ENCODE measurements at regions not wholly inside any gene's neighbourhood (a gene's known extent, or its start where the extent isn't known, plus 50 kb on each side); places are given as distances from the start of the nearest gene placed in this dataset.
A peak's percentile ranks its signal among the peaks of the same experiment; 100 is the strongest.

- Histone ChIP-seq H3K4me1 (ENCODE audit: control insufficient read depth in 1 of 2, extremely low read depth in 1 of 2, insufficient read depth in 2 of 2, low read length in 2 of 2) (no peaks in the 10 kb centered on the region), H3K9me3 (no peaks in the 10 kb centered on the region), H3K36me3 (ENCODE audit: control insufficient read depth in 2 of 2, extremely low read depth in 1 of 2, insufficient read depth in 1 of 2, low read length in 1 of 2) (no peaks in the 10 kb centered on the region), H3K4me3 (ENCODE audit: control insufficient read depth in 1 of 2, extremely low read depth in 1 of 2, low read length in 1 of 2) (no peak overlapping the region), H3K27me3 (replicated peaks in 1 of 2; ENCODE audit: control insufficient read depth in 2 of 2, extremely low read depth in 1 of 2, insufficient read depth in 2 of 2, low read length in 1 of 2) (no peaks in the 10 kb centered on the region), H3K27ac (ENCODE audit: low read length) (no peak overlapping the region)
- DNase-seq (no peak), ATAC-seq (replicated peaks in 1 of 4) (no peak)
- H3K27ac Mint-ChIP-seq: no peak overlapping the region
- H3K27me3 Mint-ChIP-seq: peaks cover 22 to 34% of the 10 kb centered on the region in 2 donors
- H3K4me3 Mint-ChIP-seq: no peak overlapping the region
- H3K4me1 Mint-ChIP-seq: no peaks in the 10 kb centered on the region
- ChIA-PET POLR2A (no interaction called here), CTCF (no interaction called here)
- peaks cover 0 to 5% (median 5%) of the 10 kb centered on the region in 3 donors for H3K9me3 Mint-ChIP-seq
- no CpG with 5 or more reads among the region's 2 CpGs for WGBS (ENCODE audit: insufficient coverage)
- H3K36me3 Mint-ChIP-seq: no peaks in the 10 kb centered on the region
These were observed 452.0 kb downstream of the NPIPA7 start for GRCh38 chr16:16830973-16831372.

GRCh38 chr16:16833165-16833564, 454.2 kb downstream of the NPIPA7 start:
- no peak for ATAC-seq (replicated peaks in 1 of 4)

GRCh38 chr16:16850274-16850673, 471.3 kb downstream of the NPIPA7 start:
- ChIA-PET POLR2A (interaction anchor here in 1 of 2 donors (0.7 kb wide), 1 partner anchor 728 kb away, joined by 3 read pairs; no protein-coding TSS in a partner anchor), CTCF (no interaction called here)
- Histone ChIP-seq H3K4me3 (ENCODE audit: control insufficient read depth in 1 of 2, extremely low read depth in 1 of 2, low read length in 1 of 2) (no peak overlapping the region), H3K36me3 (ENCODE audit: control insufficient read depth in 2 of 2, extremely low read depth in 1 of 2, insufficient read depth in 1 of 2, low read length in 1 of 2) (no peaks in the 10 kb centered on the region), H3K27me3 (replicated peaks in 1 of 2; ENCODE audit: control insufficient read depth in 2 of 2, extremely low read depth in 1 of 2, insufficient read depth in 2 of 2, low read length in 1 of 2) (peaks cover 3 to 4% of the 10 kb centered on the region in 2 experiments), H3K9me3 (no peaks in the 10 kb centered on the region), H3K27ac (ENCODE audit: low read length) (no peak overlapping the region), H3K4me1 (ENCODE audit: control insufficient read depth in 1 of 2, extremely low read depth in 1 of 2, insufficient read depth in 2 of 2, low read length in 2 of 2) (no peaks in the 10 kb centered on the region)
- no peaks in the 10 kb centered on the region for H3K36me3 Mint-ChIP-seq
- no peak overlapping the region for H3K27ac Mint-ChIP-seq
- no peak for DNase-seq
- peaks cover 0 to 4% (median 0%) of the 10 kb centered on the region in 3 donors for H3K9me3 Mint-ChIP-seq
- WGBS (ENCODE audit: insufficient coverage): 70% methylated on average over 2 of the region's 5 CpGs
- H3K27me3 Mint-ChIP-seq: peaks cover 13 to 23% of the 10 kb centered on the region in 2 donors
- no peak for ATAC-seq (replicated peaks in 1 of 4)
- no peak overlapping the region for H3K4me3 Mint-ChIP-seq
- no peaks in the 10 kb centered on the region for H3K4me1 Mint-ChIP-seq

More at GRCh38 chr16:16833165-16833564, 454.2 kb downstream of the NPIPA7 start:
- H3K27ac Mint-ChIP-seq: no peak overlapping the region
- H3K36me3 Mint-ChIP-seq: no peaks in the 10 kb centered on the region
- Histone ChIP-seq H3K27ac (ENCODE audit: low read length) (no peak overlapping the region), H3K4me1 (ENCODE audit: control insufficient read depth in 1 of 2, extremely low read depth in 1 of 2, insufficient read depth in 2 of 2, low read length in 2 of 2) (no peaks in the 10 kb centered on the region), H3K9me3 (no peaks in the 10 kb centered on the region), H3K27me3 (replicated peaks in 1 of 2; ENCODE audit: control insufficient read depth in 2 of 2, extremely low read depth in 1 of 2, insufficient read depth in 2 of 2, low read length in 1 of 2) (no peaks in the 10 kb centered on the region), H3K36me3 (ENCODE audit: control insufficient read depth in 2 of 2, extremely low read depth in 1 of 2, insufficient read depth in 1 of 2, low read length in 1 of 2) (no peaks in the 10 kb centered on the region), H3K4me3 (ENCODE audit: control insufficient read depth in 1 of 2, extremely low read depth in 1 of 2, low read length in 1 of 2) (no peak overlapping the region)
- 67% methylated on average over 2 of the region's 3 CpGs for WGBS (ENCODE audit: insufficient coverage)
- no peak overlapping the region for H3K4me3 Mint-ChIP-seq
- peaks cover 18 to 30% of the 10 kb centered on the region in 2 donors for H3K27me3 Mint-ChIP-seq
- CTCF ChIA-PET: no interaction called here
- H3K9me3 Mint-ChIP-seq: peaks cover 0 to 5% (median 5%) of the 10 kb centered on the region in 3 donors
- no peaks in the 10 kb centered on the region for H3K4me1 Mint-ChIP-seq
- POLR2A ChIA-PET: no interaction called here
- no peak for DNase-seq

GRCh38 chr16:16857012-16857411, 478.1 kb downstream of the NPIPA7 start:
- no peaks in the 10 kb centered on the region for H3K36me3 Mint-ChIP-seq
- DNase-seq (no peak), ATAC-seq (replicated peaks in 1 of 4) (no peak)
- H3K27me3 Mint-ChIP-seq: peaks cover 14 to 18% of the 10 kb centered on the region in 2 donors
- H3K27me3 ChIP-seq (replicated peaks in 1 of 2; ENCODE audit: control insufficient read depth in 2 of 2, extremely low read depth in 1 of 2, insufficient read depth in 2 of 2, low read length in 1 of 2): peaks cover 3 to 9% of the 10 kb centered on the region in 2 experiments
- no peaks in the 10 kb centered on the region for H3K9me3 Mint-ChIP-seq
- H3K27ac ChIP-seq (ENCODE audit: low read length): no peak overlapping the region
- no CpG with 5 or more reads among the region's 1 CpG for WGBS (ENCODE audit: insufficient coverage)
- POLR2A ChIA-PET: no interaction called here
- no peak overlapping the region for H3K4me3 ChIP-seq (ENCODE audit: control insufficient read depth in 1 of 2, extremely low read depth in 1 of 2, low read length in 1 of 2)
- H3K9me3 ChIP-seq: no peaks in the 10 kb centered on the region
- no peaks in the 10 kb centered on the region for H3K36me3 ChIP-seq (ENCODE audit: control insufficient read depth in 2 of 2, extremely low read depth in 1 of 2, insufficient read depth in 1 of 2, low read length in 1 of 2)
- CTCF ChIA-PET: no interaction called here
- H3K27ac Mint-ChIP-seq: no peak overlapping the region
- H3K4me1 ChIP-seq (ENCODE audit: control insufficient read depth in 1 of 2, extremely low read depth in 1 of 2, insufficient read depth in 2 of 2, low read length in 2 of 2): no peaks in the 10 kb centered on the region
- H3K4me1 Mint-ChIP-seq: no peaks in the 10 kb centered on the region
- no peak overlapping the region for H3K4me3 Mint-ChIP-seq

GRCh38 chr16:16857603-16858283, 478.8 kb downstream of the NPIPA7 start:
- DNase-seq (no peak), ATAC-seq (replicated peaks in 1 of 4) (no peak)
- Mint-ChIP-seq H3K27me3 (peaks cover 13 to 18% of the 10 kb centered on the region in 2 donors), H3K4me1 (no peaks in the 10 kb centered on the region), H3K9me3 (no peaks in the 10 kb centered on the region), H3K27ac (no peak overlapping the region), H3K36me3 (no peaks in the 10 kb centered on the region), H3K4me3 (no peak overlapping the region)
- CTCF ChIA-PET: no interaction called here
- Histone ChIP-seq H3K4me1 (ENCODE audit: control insufficient read depth in 1 of 2, extremely low read depth in 1 of 2, insufficient read depth in 2 of 2, low read length in 2 of 2) (no peaks in the 10 kb centered on the region), H3K27me3 (replicated peaks in 1 of 2; ENCODE audit: control insufficient read depth in 2 of 2, extremely low read depth in 1 of 2, insufficient read depth in 2 of 2, low read length in 1 of 2) (peaks cover 3 to 9% of the 10 kb centered on the region in 2 experiments), H3K27ac (ENCODE audit: low read length) (no peak overlapping the region), H3K9me3 (no peaks in the 10 kb centered on the region), H3K36me3 (ENCODE audit: control insufficient read depth in 2 of 2, extremely low read depth in 1 of 2, insufficient read depth in 1 of 2, low read length in 1 of 2) (no peaks in the 10 kb centered on the region), H3K4me3 (ENCODE audit: control insufficient read depth in 1 of 2, extremely low read depth in 1 of 2, low read length in 1 of 2) (no peak overlapping the region)
- WGBS (ENCODE audit: insufficient coverage): 54% methylated on average over 2 of the region's 5 CpGs
- POLR2A ChIA-PET: no interaction called here

GRCh38 chr16:16861546-16861945, 482.6 kb downstream of the NPIPA7 start:
- DNase-seq (peak in 33 of 35 experiments; percentile 12 to 70 (median 42)), ATAC-seq (replicated peaks in 1 of 4) (peak in 1 of 4 experiments; percentile 30)
- ChIA-PET CTCF (interaction anchor here (1.0 to 2.2 kb wide), 2 partner anchors 717 to 718 kb away, joined by 5 to 6 read pairs; no protein-coding TSS in a partner anchor), POLR2A (no interaction called here)
- H3K27ac Mint-ChIP-seq: no peak overlapping the region
- H3K9me3 Mint-ChIP-seq: no peaks in the 10 kb centered on the region
- H3K4me3 Mint-ChIP-seq: no peak overlapping the region
- no peaks in the 10 kb centered on the region for H3K9me3 ChIP-seq
- H3K27me3 Mint-ChIP-seq: peaks cover 4 to 10% of the 10 kb centered on the region in 2 donors
- H3K4me1 Mint-ChIP-seq: no peaks in the 10 kb centered on the region
- 13% methylated on average over 5 of the region's 7 CpGs for WGBS (ENCODE audit: insufficient coverage)
- no peak overlapping the region for H3K4me3 ChIP-seq (ENCODE audit: control insufficient read depth in 1 of 2, extremely low read depth in 1 of 2, low read length in 1 of 2)
- H3K36me3 Mint-ChIP-seq: no peaks in the 10 kb centered on the region
- no peaks in the 10 kb centered on the region for H3K36me3 ChIP-seq (ENCODE audit: control insufficient read depth in 2 of 2, extremely low read depth in 1 of 2, insufficient read depth in 1 of 2, low read length in 1 of 2)
- H3K4me1 ChIP-seq (ENCODE audit: control insufficient read depth in 1 of 2, extremely low read depth in 1 of 2, insufficient read depth in 2 of 2, low read length in 2 of 2): no peaks in the 10 kb centered on the region
- no peak overlapping the region for H3K27ac ChIP-seq (ENCODE audit: low read length)
- peaks cover 0 to 7% of the 10 kb centered on the region in 2 experiments for H3K27me3 ChIP-seq (replicated peaks in 1 of 2; ENCODE audit: control insufficient read depth in 2 of 2, extremely low read depth in 1 of 2, insufficient read depth in 2 of 2, low read length in 1 of 2)
